ENCODE measurements at regions not wholly inside any gene's neighbourhood (a gene's known extent, or its start where the extent isn't known, plus 50 kb on each side); places are given as distances from the start of the nearest gene placed in this dataset.
A peak's percentile ranks its signal among the peaks of the same experiment; 100 is the strongest.

GRCh38 chr6:28693751-28694443 is 168.2 kb downstream of the GPX5 start:
- Mint-ChIP-seq H3K9me3 (ENCODE audit: insufficient read depth) (no peaks in the 10 kb centered on the region), H3K4me1 (ENCODE audit: low read depth) (peaks cover 7% of the 10 kb centered on the region), H3K36me3 (ENCODE audit: low read depth) (no peaks in the 10 kb centered on the region), H3K4me3 (no peak overlapping the region), H3K27ac (no peak overlapping the region), H3K27me3 (ENCODE audit: low read depth) (peaks cover 68% of the 10 kb centered on the region)
- POLR2A ChIA-PET: interaction anchor here (0.6 kb wide), 1 partner anchor 58 kb away, joined by 3 read pairs; no protein-coding TSS in a partner anchor
- DNase-seq: no peak
- CTCF ChIA-PET: interaction anchor here (0.7 to 1.1 kb wide), 2 partner anchors 143 to 144 kb away, joined by 3 read pairs; no protein-coding TSS in a partner anchor
- no peak for ATAC-seq

- no peak overlapping the region for H3K4me3 Mint-ChIP-seq
- H3K27ac Mint-ChIP-seq: no peak overlapping the region
- H3K9me3 Mint-ChIP-seq (ENCODE audit: insufficient read depth): no peaks in the 10 kb centered on the region
- ATAC-seq (no peak), DNase-seq (no peak)
- peaks cover 68% of the 10 kb centered on the region for H3K27me3 Mint-ChIP-seq (ENCODE audit: low read depth)
- peaks cover 7% of the 10 kb centered on the region for H3K4me1 Mint-ChIP-seq (ENCODE audit: low read depth)
- ChIA-PET CTCF (no interaction called here), POLR2A (interaction anchor here (0.6 kb wide), 1 partner anchor 1431 kb away, joined by 4 read pairs; no protein-coding TSS in a partner anchor)
- H3K36me3 Mint-ChIP-seq (ENCODE audit: low read depth): no peaks in the 10 kb centered on the region
These were observed 170.0 kb downstream of the GPX5 start for GRCh38 chr6:28695715-28696114.

GRCh38 chr6:28696167-28696566 is 170.5 kb downstream of the GPX5 start:
- CTCF ChIA-PET: no interaction called here
- POLR2A ChIA-PET: no interaction called here
- DNase-seq (no peak), ATAC-seq (no peak)
- no peaks in the 10 kb centered on the region for H3K9me3 Mint-ChIP-seq (ENCODE audit: insufficient read depth)
- H3K27me3 Mint-ChIP-seq (ENCODE audit: low read depth): peaks cover 69% of the 10 kb centered on the region
- no peak overlapping the region for H3K4me3 Mint-ChIP-seq
- H3K4me1 Mint-ChIP-seq (ENCODE audit: low read depth): peaks cover 7% of the 10 kb centered on the region
- H3K36me3 Mint-ChIP-seq (ENCODE audit: low read depth): no peaks in the 10 kb centered on the region
- no peak overlapping the region for H3K27ac Mint-ChIP-seq

GRCh38 chr6:28696682-28697081 is 171.0 kb downstream of the GPX5 start:
- Mint-ChIP-seq H3K4me3 (no peak overlapping the region), H3K4me1 (ENCODE audit: low read depth) (peaks cover 7% of the 10 kb centered on the region), H3K36me3 (ENCODE audit: low read depth) (no peaks in the 10 kb centered on the region), H3K27me3 (ENCODE audit: low read depth) (peaks cover 68% of the 10 kb centered on the region), H3K27ac (no peak overlapping the region), H3K9me3 (ENCODE audit: insufficient read depth) (no peaks in the 10 kb centered on the region)
- DNase-seq (no peak), ATAC-seq (no peak)
- ChIA-PET CTCF (interaction anchor here (0.7 kb wide), 1 partner anchor 309 kb away, joined by 3 read pairs; the partner anchor contains the start of gene ZNF311), POLR2A (no interaction called here)

- ChIA-PET CTCF (no interaction called here), POLR2A (no interaction called here)
- Mint-ChIP-seq H3K9me3 (ENCODE audit: insufficient read depth) (peaks cover 21% of the 10 kb centered on the region), H3K36me3 (ENCODE audit: low read depth) (peaks cover 7% of the 10 kb centered on the region), H3K4me1 (ENCODE audit: low read depth) (peaks cover 11% of the 10 kb centered on the region), H3K27ac (no peak overlapping the region), H3K4me3 (no peak overlapping the region), H3K27me3 (ENCODE audit: low read depth) (peaks cover 36% of the 10 kb centered on the region)
- DNase-seq: no peak
- ATAC-seq: no peak
These were observed 182.0 kb downstream of the GPX5 start for GRCh38 chr6:28707387-28708282.

- H3K36me3 Mint-ChIP-seq (ENCODE audit: low read depth): peaks cover 7% of the 10 kb centered on the region
- POLR2A ChIA-PET: interaction anchor here (0.8 kb wide), 1 partner anchor 238 kb away, joined by 3 read pairs; no protein-coding TSS in a partner anchor
These were observed 184.0 kb downstream of the GPX5 start for GRCh38 chr6:28709478-28710349.

GRCh38 chr6:28710466-28711191 is 184.9 kb downstream of the GPX5 start:
- Mint-ChIP-seq H3K9me3 (ENCODE audit: insufficient read depth) (peaks cover 21% of the 10 kb centered on the region), H3K4me1 (ENCODE audit: low read depth) (peaks cover 11% of the 10 kb centered on the region), H3K4me3 (no peak overlapping the region), H3K36me3 (ENCODE audit: low read depth) (peaks cover 7% of the 10 kb centered on the region), H3K27me3 (ENCODE audit: low read depth) (peaks cover 30% of the 10 kb centered on the region), H3K27ac (no peak overlapping the region)
- ATAC-seq (no peak), DNase-seq (no peak)
- ChIA-PET CTCF (no interaction called here), POLR2A (interaction anchor here (0.8 kb wide), 1 partner anchor 237 kb away, joined by 3 read pairs; no protein-coding TSS in a partner anchor)

More at GRCh38 chr6:28709478-28710349, 184.0 kb downstream of the GPX5 start:
- H3K4me3 Mint-ChIP-seq: peak overlapping the region; percentile 41
- peaks cover 28% of the 10 kb centered on the region for H3K27me3 Mint-ChIP-seq (ENCODE audit: low read depth)
- no peak for ATAC-seq
- H3K4me1 Mint-ChIP-seq (ENCODE audit: low read depth): peaks cover 11% of the 10 kb centered on the region
- peaks cover 21% of the 10 kb centered on the region for H3K9me3 Mint-ChIP-seq (ENCODE audit: insufficient read depth)
- no peak overlapping the region for H3K27ac Mint-ChIP-seq
- DNase-seq: no peak
- CTCF ChIA-PET: no interaction called here

- POLR2A ChIA-PET: no interaction called here
These were observed 185.6 kb downstream of the GPX5 start for GRCh38 chr6:28711325-28711724.

GRCh38 chr6:28711788-28712341 is 186.2 kb downstream of the GPX5 start:
- Mint-ChIP-seq H3K27me3 (ENCODE audit: low read depth) (peaks cover 36% of the 10 kb centered on the region), H3K27ac (no peak overlapping the region), H3K9me3 (ENCODE audit: insufficient read depth) (peaks cover 21% of the 10 kb centered on the region), H3K4me3 (no peak overlapping the region), H3K4me1 (ENCODE audit: low read depth) (peaks cover 11% of the 10 kb centered on the region), H3K36me3 (ENCODE audit: low read depth) (peaks cover 6% of the 10 kb centered on the region)
- CTCF ChIA-PET: no interaction called here
- DNase-seq: no peak
- POLR2A ChIA-PET: no interaction called here
- peak; percentile 50 for ATAC-seq

More at GRCh38 chr6:28711325-28711724, 185.6 kb downstream of the GPX5 start:
- no peak overlapping the region for H3K4me3 Mint-ChIP-seq
- CTCF ChIA-PET: no interaction called here
- ATAC-seq (no peak), DNase-seq (no peak)
- H3K27me3 Mint-ChIP-seq (ENCODE audit: low read depth): peaks cover 31% of the 10 kb centered on the region
- no peak overlapping the region for H3K27ac Mint-ChIP-seq
- peaks cover 7% of the 10 kb centered on the region for H3K36me3 Mint-ChIP-seq (ENCODE audit: low read depth)
- peaks cover 11% of the 10 kb centered on the region for H3K4me1 Mint-ChIP-seq (ENCODE audit: low read depth)
- H3K9me3 Mint-ChIP-seq (ENCODE audit: insufficient read depth): peaks cover 21% of the 10 kb centered on the region

GRCh38 chr6:28712982-28713381 is 187.3 kb downstream of the GPX5 start:
- peaks cover 2% of the 10 kb centered on the region for H3K36me3 Mint-ChIP-seq (ENCODE audit: low read depth)
- CTCF ChIA-PET: no interaction called here
- peaks cover 11% of the 10 kb centered on the region for H3K4me1 Mint-ChIP-seq (ENCODE audit: low read depth)
- no peak for ATAC-seq
- peaks cover 38% of the 10 kb centered on the region for H3K27me3 Mint-ChIP-seq (ENCODE audit: low read depth)
- POLR2A ChIA-PET: no interaction called here
- no peak overlapping the region for H3K4me3 Mint-ChIP-seq
- H3K9me3 Mint-ChIP-seq (ENCODE audit: insufficient read depth): peaks cover 17% of the 10 kb centered on the region
- DNase-seq: no peak
- no peak overlapping the region for H3K27ac Mint-ChIP-seq

Data from activated CD8-positive, alpha-beta T cell treated with anti-CD3 and anti-CD28 coated beads, Interleukin-2, amount 10 ng/mL, durations not matched to agents 7 days and 5 days (primary cell).